CD4-positive, alpha-beta T cell treated with Interleukin-10 for 1 hour (primary cell): ENCODE measurements at regions not wholly inside any gene's neighbourhood (a gene's known extent, or its start where the extent isn't known, plus 50 kb on each side); places are given as distances from the start of the nearest gene placed in this dataset.

Experiments used
- DNase-seq: peaks from one replicate; pipeline ENCODE4 v3.0.0-alpha.2; 2020

- no peak for DNase-seq
These were observed 119.4 kb downstream of the UQCRFS1 start for GRCh38 chr19:29093553-29093908.

- DNase-seq, result no peak
These were observed 120.0 kb downstream of the UQCRFS1 start for GRCh38 chr19:29092712-29093552.

GRCh38 chr19:29090783-29091526 lies 122.0 kb downstream of the UQCRFS1 start:
- DNase-seq, result no peak

- DNase-seq, result no peak
These were observed 123.6 kb downstream of the UQCRFS1 start for GRCh38 chr19:29089315-29089870.

- no peak for DNase-seq
These were observed 124.2 kb downstream of the UQCRFS1 start for GRCh38 chr19:29088761-29089160.

- DNase-seq, result no peak
These were observed 126.3 kb downstream of the UQCRFS1 start for GRCh38 chr19:29086646-29087045.

GRCh38 chr19:29086182-29086581 lies 126.8 kb downstream of the UQCRFS1 start:
- no peak for DNase-seq

- DNase-seq, result no peak
These were observed 127.3 kb downstream of the UQCRFS1 start for GRCh38 chr19:29085630-29086029.

GRCh38 chr19:29085206-29085605 lies 127.7 kb downstream of the UQCRFS1 start:
- no peak for DNase-seq

- DNase-seq, result no peak
These were observed 128.7 kb downstream of the UQCRFS1 start for GRCh38 chr19:29084266-29084665.

- no peak for DNase-seq
These were observed 129.1 kb downstream of the UQCRFS1 start for GRCh38 chr19:29083863-29084262.

GRCh38 chr19:29079356-29080032 lies 133.5 kb downstream of the UQCRFS1 start:
- DNase-seq, result no peak

GRCh38 chr19:29076963-29077362 lies 136.0 kb downstream of the UQCRFS1 start:
- DNase-seq, result no peak

- DNase-seq, result no peak
These were observed 136.8 kb downstream of the UQCRFS1 start for GRCh38 chr19:29076161-29076560.

- DNase-seq, result no peak
These were observed 137.8 kb downstream of the UQCRFS1 start for GRCh38 chr19:29075149-29075548.

- DNase-seq, result no peak
These were observed 138.4 kb downstream of the UQCRFS1 start for GRCh38 chr19:29074579-29074978.

- DNase-seq, result no peak
These were observed 145.1 kb downstream of the UQCRFS1 start for GRCh38 chr19:29067831-29068230.

GRCh38 chr19:29062475-29063435 lies 150.2 kb downstream of the UQCRFS1 start:
- DNase-seq, result no peak

- no peak for DNase-seq
These were observed 152.1 kb downstream of the UQCRFS1 start for GRCh38 chr19:29060813-29061364.

GRCh38 chr19:29056535-29056934 lies 156.4 kb downstream of the UQCRFS1 start:
- no peak for DNase-seq

GRCh38 chr19:29054886-29055675 lies 157.9 kb downstream of the UQCRFS1 start:
- DNase-seq, result no peak
